GM12875 (cell line): ENCODE measurements at regions not wholly inside any gene's neighbourhood (a gene's known extent, or its start where the extent isn't known, plus 50 kb on each side); places are given as distances from the start of the nearest gene placed in this dataset.

Experiments used
- H3K4me3 ChIP-seq: one replicate; pipeline ENCODE4 v1.5.1; 2011; ENCODE audit warnings: low read depth, low read length, control low read depth
- CTCF ChIP-seq: IDR thresholded peaks from 2 replicates; pipeline ENCODE4 v1.5.1; 2011; ENCODE audit warnings: low read depth, mild to moderate bottlenecking, control low read depth, inconsistent platforms, low read length, moderate library complexity, borderline replicate concordance; ENCODE audit not compliant: insufficient read depth

GRCh38 chr16:82421851-82422250, 204.9 kb upstream of the CDH13 start:
- H3K4me3 ChIP-seq: no peak overlapping the region
- TF ChIP-seq CTCF: no peak

- TF ChIP-seq CTCF: no peak
- H3K4me3 ChIP-seq: no peak overlapping the region
Measured at GRCh38 chr16:82419332-82419731, 207.4 kb upstream of the CDH13 start.

DNA sequence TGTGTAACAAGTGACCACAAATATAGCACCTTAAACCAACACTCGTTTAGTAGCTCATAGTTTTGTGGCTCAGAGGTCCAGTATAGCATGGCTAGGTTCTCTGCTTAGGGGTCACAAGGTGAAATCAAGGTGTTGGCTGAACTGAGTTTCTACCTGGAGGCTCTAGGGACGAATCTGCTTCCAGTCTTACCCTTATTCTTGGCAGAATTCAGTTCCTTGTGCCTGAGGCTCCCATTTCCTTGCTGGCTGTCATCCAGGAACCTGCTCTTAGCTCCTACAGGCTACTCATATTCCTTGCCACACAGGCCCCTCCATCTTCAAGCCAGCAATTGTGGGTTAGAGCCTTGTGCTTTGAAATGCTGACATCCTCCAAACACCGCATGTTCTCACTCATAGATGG, 212.3 kb upstream of the CDH13 start:
- no peak for TF ChIP-seq CTCF
- no peak overlapping the region for H3K4me3 ChIP-seq

DNA sequence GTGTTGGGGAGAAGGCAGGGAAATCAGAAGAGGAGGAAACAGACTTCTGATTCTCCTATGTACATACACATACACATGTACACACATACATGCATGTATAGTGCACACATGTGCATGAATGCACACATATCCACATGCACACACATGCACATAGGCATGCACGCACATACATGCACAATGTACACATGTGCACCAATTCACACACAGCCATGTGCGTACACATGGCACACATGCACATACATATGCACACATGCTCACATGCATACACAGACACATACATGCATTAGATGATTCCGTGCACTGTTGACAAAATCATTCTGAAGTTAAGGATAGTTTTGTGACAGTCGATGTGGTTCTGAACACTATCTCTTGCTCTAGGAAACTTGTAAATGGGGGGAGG, 214.0 kb upstream of the CDH13 start:
- no peak for TF ChIP-seq CTCF
- no peak overlapping the region for H3K4me3 ChIP-seq

DNA sequence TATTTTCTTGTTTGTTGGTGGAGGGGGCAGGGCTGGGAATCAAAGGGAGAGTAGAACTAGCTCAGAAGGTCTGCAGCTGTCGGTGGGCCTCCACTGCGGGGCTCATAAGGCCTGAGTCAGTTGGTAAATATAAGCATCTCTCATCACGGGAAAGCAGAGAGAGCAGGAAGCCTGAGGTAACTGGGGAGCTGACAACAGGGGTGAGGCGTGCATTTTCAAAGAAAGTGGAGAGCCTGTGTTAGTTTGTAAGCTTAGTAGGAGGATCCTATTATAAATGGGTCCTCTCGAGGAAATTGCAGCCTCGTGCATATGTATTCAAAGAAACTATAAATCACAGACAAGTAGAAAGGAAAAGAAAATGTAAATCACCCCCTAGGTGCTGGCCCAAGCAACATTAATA, 221.0 kb upstream of the CDH13 start:
- no peak overlapping the region for H3K4me3 ChIP-seq
- TF ChIP-seq CTCF: no peak

- H3K4me3 ChIP-seq: no peak overlapping the region
- TF ChIP-seq CTCF: no peak
Measured at GRCh38 chr16:82404586-82405315, 222.0 kb upstream of the CDH13 start.

DNA sequence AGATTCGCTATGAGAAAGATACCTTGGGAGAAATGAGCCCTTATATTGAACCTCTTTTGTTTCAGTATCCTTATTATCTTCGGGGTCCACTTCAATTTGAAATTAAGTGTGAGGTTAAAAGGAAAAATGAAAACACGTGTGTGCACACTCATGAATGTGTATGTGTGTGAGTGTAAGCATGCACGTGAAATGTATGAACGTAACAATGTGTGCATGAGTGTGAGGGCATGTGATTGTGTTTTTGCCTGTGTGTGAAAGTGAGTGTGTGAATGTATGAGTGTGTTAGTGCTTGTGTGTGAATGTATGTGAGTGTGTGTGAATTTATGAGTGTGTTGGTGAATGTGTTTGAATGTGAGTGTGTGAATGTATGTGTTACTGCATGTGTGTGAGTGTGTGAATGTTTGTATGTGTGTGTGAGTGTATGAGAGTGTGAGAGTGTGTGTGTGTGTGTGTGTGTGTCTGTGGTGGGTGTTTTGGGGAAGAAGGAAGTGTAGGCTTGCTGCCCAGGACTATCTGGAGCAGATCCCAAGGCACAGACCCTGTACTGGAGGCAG, 224.0 kb upstream of the CDH13 start:
- no peak for TF ChIP-seq CTCF

More for the DNA sequence above, 224.0 kb upstream of the CDH13 start:
- H3K4me3 ChIP-seq: no peak overlapping the region
